Liver (tissue), 8 donors: ENCODE measurements at regions not wholly inside any gene's neighbourhood (a gene's known extent, or its start where the extent isn't known, plus 50 kb on each side); places are given as distances from the start of the nearest gene placed in this dataset.

Experiments
- DNase-seq: peaks from one replicate; pipeline ENCODE4 v3.0.0-alpha.2; 2017; ENCODE audit warnings: low spot score
- H3K27ac ChIP-seq, 2 donors: one replicate each; pipeline ENCODE4 v1.7.0; 2013; ENCODE audit warnings: inconsistent platforms in 2 of 2, low read length in 2 of 2, control low read depth in 1 of 2, low read depth in 1 of 2, mild to moderate bottlenecking in 1 of 2
- H3K27me3 ChIP-seq, 4 donors: one replicate each; pipeline versions ENCODE4 v1.6.1 to v1.7.0; 2013; ENCODE audit warnings: low read length in 3 of 4, inconsistent platforms in 1 of 4, mild to moderate bottlenecking in 1 of 4, moderate library complexity in 1 of 4; ENCODE audit not compliant: control insufficient read depth in 4 of 4, insufficient read depth in 4 of 4
- H3K36me3 ChIP-seq, 4 donors: one replicate each; pipeline versions ENCODE4 v1.6.1 to v1.7.0; 2013; ENCODE audit warnings: low read length in 3 of 4, mild to moderate bottlenecking in 3 of 4, low read depth in 1 of 4, moderate library complexity in 1 of 4; ENCODE audit not compliant: control insufficient read depth in 4 of 4, insufficient read depth in 3 of 4
- H3K4me1 ChIP-seq, 4 donors: one replicate each; pipeline versions ENCODE4 v1.6.1 to v1.7.0; 2013; ENCODE audit warnings: low read length in 3 of 4, mild to moderate bottlenecking in 3 of 4, moderate library complexity in 1 of 4; ENCODE audit not compliant: control insufficient read depth in 4 of 4, insufficient read depth in 4 of 4
- H3K4me3 ChIP-seq, 3 donors: one replicate each; pipeline versions ENCODE4 v1.6.1 to v1.7.0; 2013; ENCODE audit warnings: low read length in 3 of 3, control low read depth in 1 of 3, low read depth in 1 of 3, mild to moderate bottlenecking in 1 of 3
- H3K9ac ChIP-seq, 2 donors: one replicate each; pipeline ENCODE4 v1.7.0; 2013; ENCODE audit warnings: low read length in 2 of 2, mild to moderate bottlenecking in 2 of 2, moderate library complexity in 2 of 2, control low read depth in 1 of 2, low read depth in 1 of 2
- H3K9me3 ChIP-seq, 4 donors: one replicate each; pipeline versions ENCODE4 v1.6.1 to v1.7.0; 2013; ENCODE audit warnings: low read length in 3 of 4; ENCODE audit not compliant: control insufficient read depth in 4 of 4
- EGR1 ChIP-seq, 2 donors: IDR thresholded peaks; 2 replicates each; pipeline ENCODE4 v1.6.1; 2016 to 2018; ENCODE audit warnings: antibody characterized with exemption in 2 of 2, low read depth in 2 of 2
- FOXA1 ChIP-seq: IDR thresholded peaks from 2 replicates; pipeline ENCODE4 v1.6.1; 2016; ENCODE audit warnings: antibody characterized with exemption
- FOXA2 ChIP-seq: IDR thresholded peaks from 2 replicates; pipeline ENCODE4 v1.6.1; 2016; ENCODE audit warnings: antibody characterized with exemption
- GABPA ChIP-seq, 2 donors: IDR thresholded peaks in 1 of 2; conservative IDR thresholded peaks in 1 of 2; 2 replicates each; pipeline ENCODE4 v1.6.1; 2016; ENCODE audit warnings: antibody characterized with exemption in 2 of 2, mild to moderate bottlenecking in 1 of 2, moderate library complexity in 1 of 2
- HNF4A ChIP-seq, 2 donors: conservative IDR thresholded peaks; 2 replicates each; pipeline ENCODE4 v1.6.1; 2016; ENCODE audit warnings: antibody characterized with exemption in 2 of 2, mild to moderate bottlenecking in 2 of 2
- JUND ChIP-seq, 2 donors: IDR thresholded peaks; 2 replicates each; pipeline ENCODE4 v1.6.1; 2016; ENCODE audit warnings: antibody characterized with exemption in 2 of 2
- NR2F2 ChIP-seq: IDR thresholded peaks from 2 replicates; pipeline ENCODE4 v1.6.1; 2016; ENCODE audit warnings: antibody characterized with exemption
- RAD21 ChIP-seq, 2 donors: IDR thresholded peaks; 2 replicates each; pipeline ENCODE4 v1.6.1; 2016; ENCODE audit warnings: antibody characterized with exemption in 2 of 2, mild to moderate bottlenecking in 2 of 2
- RXRA ChIP-seq, 2 donors: IDR thresholded peaks; 2 replicates each; pipeline ENCODE4 v1.6.1; 2017 to 2018; ENCODE audit warnings: antibody characterized with exemption in 2 of 2, mild to moderate bottlenecking in 1 of 2
- SP1 ChIP-seq: IDR thresholded peaks from 2 replicates; pipeline ENCODE4 v1.6.1; 2018; ENCODE audit warnings: antibody characterized with exemption, mild to moderate bottlenecking
- TAF1 ChIP-seq: conservative IDR thresholded peaks from 2 replicates; pipeline ENCODE4 v1.6.1; 2016; ENCODE audit warnings: antibody characterized with exemption, mild to moderate bottlenecking
- YY1 ChIP-seq: IDR thresholded peaks from 2 replicates; pipeline ENCODE4 v1.6.1; 2016; ENCODE audit warnings: antibody characterized with exemption, mild to moderate bottlenecking
- WGBS: extraction: QIAGEN DNeasy Blood & Tissue Kit; methylation state at CpG from one replicate; pipeline ENCODE4 v1.1.7; 2013; 5-methylcytosine and 5-hydroxymethylcytosine counted together
- TF ChIP-seq, protein P1 (sequence below): IDR thresholded peaks from 2 replicates; pipeline ENCODE4 v1.6.1; 2016; ENCODE audit warnings: antibody characterized with exemption
- TF ChIP-seq, protein P2 (sequence below): fragments of 150-350 bp; IDR thresholded peaks from 2 replicates; pipeline ENCODE4 v1.5.1; 2017; ENCODE audit warnings: improper control_type of control experiment, low read depth, low read length; ENCODE audit not compliant: missing input control
- TF ChIP-seq, protein P3 (sequence below): IDR thresholded peaks from 2 replicates; pipeline ENCODE4 v1.6.1; 2016; ENCODE audit warnings: antibody characterized with exemption, mild to moderate bottlenecking
- TF ChIP-seq, protein P4 (sequence below): IDR thresholded peaks from 2 replicates; pipeline ENCODE4 v1.6.1; 2016; ENCODE audit warnings: antibody characterized with exemption
- TF ChIP-seq, protein P5 (sequence below): IDR thresholded peaks from 2 replicates; pipeline ENCODE4 v1.6.1; 2016; ENCODE audit warnings: antibody characterized with exemption
- donor health status: healthy.
- donor health status: healthy.
- donor health status: healthy.
- donor health status: healthy.
- donor health status: healthy.

DNA sequence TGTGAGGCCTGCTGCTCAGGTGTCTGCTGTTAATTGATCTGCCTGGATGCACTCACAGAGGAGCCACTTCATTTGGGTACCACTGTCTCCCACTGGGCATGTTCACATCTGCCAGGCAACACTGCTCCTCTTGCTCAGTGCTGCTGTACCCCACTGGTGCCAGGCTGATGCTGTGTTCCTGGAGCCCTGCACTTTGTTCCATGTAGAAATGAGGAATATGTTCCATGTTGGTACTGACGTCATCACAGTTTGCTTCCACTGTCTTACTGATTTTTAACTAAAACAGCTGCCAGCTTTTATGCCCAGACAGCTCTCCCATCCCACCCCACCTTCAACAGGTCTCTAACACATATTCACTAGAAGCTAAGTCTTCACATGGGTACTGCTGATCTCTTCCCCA, 355.7 kb downstream of the LRRC70 start:
- WGBS, result 75% methylated on average over 1 of the region's 1 CpG
- H3K4me3 ChIP-seq, result no peak overlapping the region
- no peaks in the 10 kb centered on the region for H3K9me3 ChIP-seq
- TF ChIP-seq, protein P1, sequence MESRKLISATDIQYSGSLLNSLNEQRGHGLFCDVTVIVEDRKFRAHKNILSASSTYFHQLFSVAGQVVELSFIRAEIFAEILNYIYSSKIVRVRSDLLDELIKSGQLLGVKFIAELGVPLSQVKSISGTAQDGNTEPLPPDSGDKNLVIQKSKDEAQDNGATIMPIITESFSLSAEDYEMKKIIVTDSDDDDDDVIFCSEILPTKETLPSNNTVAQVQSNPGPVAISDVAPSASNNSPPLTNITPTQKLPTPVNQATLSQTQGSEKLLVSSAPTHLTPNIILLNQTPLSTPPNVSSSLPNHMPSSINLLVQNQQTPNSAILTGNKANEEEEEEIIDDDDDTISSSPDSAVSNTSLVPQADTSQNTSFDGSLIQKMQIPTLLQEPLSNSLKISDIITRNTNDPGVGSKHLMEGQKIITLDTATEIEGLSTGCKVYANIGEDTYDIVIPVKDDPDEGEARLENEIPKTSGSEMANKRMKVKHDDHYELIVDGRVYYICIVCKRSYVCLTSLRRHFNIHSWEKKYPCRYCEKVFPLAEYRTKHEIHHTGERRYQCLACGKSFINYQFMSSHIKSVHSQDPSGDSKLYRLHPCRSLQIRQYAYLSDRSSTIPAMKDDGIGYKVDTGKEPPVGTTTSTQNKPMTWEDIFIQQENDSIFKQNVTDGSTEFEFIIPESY, result no peak
- TF ChIP-seq, protein P2, sequence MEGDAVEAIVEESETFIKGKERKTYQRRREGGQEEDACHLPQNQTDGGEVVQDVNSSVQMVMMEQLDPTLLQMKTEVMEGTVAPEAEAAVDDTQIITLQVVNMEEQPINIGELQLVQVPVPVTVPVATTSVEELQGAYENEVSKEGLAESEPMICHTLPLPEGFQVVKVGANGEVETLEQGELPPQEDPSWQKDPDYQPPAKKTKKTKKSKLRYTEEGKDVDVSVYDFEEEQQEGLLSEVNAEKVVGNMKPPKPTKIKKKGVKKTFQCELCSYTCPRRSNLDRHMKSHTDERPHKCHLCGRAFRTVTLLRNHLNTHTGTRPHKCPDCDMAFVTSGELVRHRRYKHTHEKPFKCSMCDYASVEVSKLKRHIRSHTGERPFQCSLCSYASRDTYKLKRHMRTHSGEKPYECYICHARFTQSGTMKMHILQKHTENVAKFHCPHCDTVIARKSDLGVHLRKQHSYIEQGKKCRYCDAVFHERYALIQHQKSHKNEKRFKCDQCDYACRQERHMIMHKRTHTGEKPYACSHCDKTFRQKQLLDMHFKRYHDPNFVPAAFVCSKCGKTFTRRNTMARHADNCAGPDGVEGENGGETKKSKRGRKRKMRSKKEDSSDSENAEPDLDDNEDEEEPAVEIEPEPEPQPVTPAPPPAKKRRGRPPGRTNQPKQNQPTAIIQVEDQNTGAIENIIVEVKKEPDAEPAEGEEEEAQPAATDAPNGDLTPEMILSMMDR, result no peak
- TF ChIP-seq HNF4A (conservative IDR thresholded peaks at IDR 0.05), result peak in 1 of 2 donors; percentile 33
- H3K36me3 ChIP-seq, result no peaks in the 10 kb centered on the region
- H3K27me3 ChIP-seq, result no peaks in the 10 kb centered on the region
- H3K4me1 ChIP-seq, result peaks cover 2 to 15% (median 5%) of the 10 kb centered on the region in 4 donors
- H3K9ac ChIP-seq, result no peak overlapping the region
- DNase-seq, result no peak
- no peak overlapping the region for H3K27ac ChIP-seq

DNA sequence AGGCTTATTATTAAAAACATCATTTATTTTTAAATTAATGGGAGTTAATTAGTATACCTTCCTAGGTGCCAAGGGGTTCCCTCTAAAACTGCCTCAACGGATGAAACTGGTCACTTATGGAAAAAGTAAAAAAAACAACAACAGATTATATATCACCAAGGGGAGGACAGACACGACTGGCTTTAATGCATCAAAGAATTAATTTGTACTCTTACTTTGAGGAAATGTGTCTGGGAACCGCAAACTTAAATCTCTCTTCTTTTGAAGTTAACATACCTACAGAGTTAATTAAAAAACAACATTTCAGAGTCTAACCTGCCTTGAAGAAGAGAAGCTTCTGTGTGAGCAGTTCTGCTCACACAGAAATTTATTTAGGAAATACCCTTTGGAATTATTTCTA, 354.6 kb downstream of the LRRC70 start:
- DNase-seq, result no peak
- Histone ChIP-seq H3K27ac (no peak overlapping the region), H3K9me3 (no peaks in the 10 kb centered on the region), H3K4me3 (no peak overlapping the region), H3K4me1 (peaks cover 2 to 13% (median 4%) of the 10 kb centered on the region in 4 donors), H3K9ac (no peak overlapping the region), H3K36me3 (no peaks in the 10 kb centered on the region), H3K27me3 (no peaks in the 10 kb centered on the region)
- 82% methylated on average over 3 of the region's 3 CpGs for WGBS
- TF ChIP-seq FOXA1 (no peak), EGR1 (IDR thresholded peaks at IDR 0.05; ENCODE audit: low read depth in 2 of 2) (no peak), YY1 (no peak), RXRA (IDR thresholded peaks at IDR 0.05) (no peak), FOXA2 (no peak), JUND (IDR thresholded peaks at IDR 0.05) (no peak), HNF4A (conservative IDR thresholded peaks at IDR 0.05) (no peak), GABPA (IDR thresholded peaks at IDR 0.05 in 1 of 2, conservative IDR thresholded peaks at IDR 0.05 in 1 of 2) (no peak), SP1 (no peak), NR2F2 (no peak), RAD21 (IDR thresholded peaks at IDR 0.05) (no peak), TAF1 (no peak)
- TF ChIP-seq, protein P1, result no peak
- TF ChIP-seq, protein P3, sequence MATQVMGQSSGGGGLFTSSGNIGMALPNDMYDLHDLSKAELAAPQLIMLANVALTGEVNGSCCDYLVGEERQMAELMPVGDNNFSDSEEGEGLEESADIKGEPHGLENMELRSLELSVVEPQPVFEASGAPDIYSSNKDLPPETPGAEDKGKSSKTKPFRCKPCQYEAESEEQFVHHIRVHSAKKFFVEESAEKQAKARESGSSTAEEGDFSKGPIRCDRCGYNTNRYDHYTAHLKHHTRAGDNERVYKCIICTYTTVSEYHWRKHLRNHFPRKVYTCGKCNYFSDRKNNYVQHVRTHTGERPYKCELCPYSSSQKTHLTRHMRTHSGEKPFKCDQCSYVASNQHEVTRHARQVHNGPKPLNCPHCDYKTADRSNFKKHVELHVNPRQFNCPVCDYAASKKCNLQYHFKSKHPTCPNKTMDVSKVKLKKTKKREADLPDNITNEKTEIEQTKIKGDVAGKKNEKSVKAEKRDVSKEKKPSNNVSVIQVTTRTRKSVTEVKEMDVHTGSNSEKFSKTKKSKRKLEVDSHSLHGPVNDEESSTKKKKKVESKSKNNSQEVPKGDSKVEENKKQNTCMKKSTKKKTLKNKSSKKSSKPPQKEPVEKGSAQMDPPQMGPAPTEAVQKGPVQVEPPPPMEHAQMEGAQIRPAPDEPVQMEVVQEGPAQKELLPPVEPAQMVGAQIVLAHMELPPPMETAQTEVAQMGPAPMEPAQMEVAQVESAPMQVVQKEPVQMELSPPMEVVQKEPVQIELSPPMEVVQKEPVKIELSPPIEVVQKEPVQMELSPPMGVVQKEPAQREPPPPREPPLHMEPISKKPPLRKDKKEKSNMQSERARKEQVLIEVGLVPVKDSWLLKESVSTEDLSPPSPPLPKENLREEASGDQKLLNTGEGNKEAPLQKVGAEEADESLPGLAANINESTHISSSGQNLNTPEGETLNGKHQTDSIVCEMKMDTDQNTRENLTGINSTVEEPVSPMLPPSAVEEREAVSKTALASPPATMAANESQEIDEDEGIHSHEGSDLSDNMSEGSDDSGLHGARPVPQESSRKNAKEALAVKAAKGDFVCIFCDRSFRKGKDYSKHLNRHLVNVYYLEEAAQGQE, result no peak
- TF ChIP-seq, protein P2, result no peak
- TF ChIP-seq, protein P4, sequence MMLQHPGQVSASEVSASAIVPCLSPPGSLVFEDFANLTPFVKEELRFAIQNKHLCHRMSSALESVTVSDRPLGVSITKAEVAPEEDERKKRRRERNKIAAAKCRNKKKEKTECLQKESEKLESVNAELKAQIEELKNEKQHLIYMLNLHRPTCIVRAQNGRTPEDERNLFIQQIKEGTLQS, result no peak
- TF ChIP-seq, protein P5, sequence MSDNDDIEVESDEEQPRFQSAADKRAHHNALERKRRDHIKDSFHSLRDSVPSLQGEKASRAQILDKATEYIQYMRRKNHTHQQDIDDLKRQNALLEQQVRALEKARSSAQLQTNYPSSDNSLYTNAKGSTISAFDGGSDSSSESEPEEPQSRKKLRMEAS, result no peak
